ENCODE measurements at regions not wholly inside any gene's neighbourhood (a gene's known extent, or its start where the extent isn't known, plus 50 kb on each side); places are given as distances from the start of the nearest gene placed in this dataset.

DNA sequence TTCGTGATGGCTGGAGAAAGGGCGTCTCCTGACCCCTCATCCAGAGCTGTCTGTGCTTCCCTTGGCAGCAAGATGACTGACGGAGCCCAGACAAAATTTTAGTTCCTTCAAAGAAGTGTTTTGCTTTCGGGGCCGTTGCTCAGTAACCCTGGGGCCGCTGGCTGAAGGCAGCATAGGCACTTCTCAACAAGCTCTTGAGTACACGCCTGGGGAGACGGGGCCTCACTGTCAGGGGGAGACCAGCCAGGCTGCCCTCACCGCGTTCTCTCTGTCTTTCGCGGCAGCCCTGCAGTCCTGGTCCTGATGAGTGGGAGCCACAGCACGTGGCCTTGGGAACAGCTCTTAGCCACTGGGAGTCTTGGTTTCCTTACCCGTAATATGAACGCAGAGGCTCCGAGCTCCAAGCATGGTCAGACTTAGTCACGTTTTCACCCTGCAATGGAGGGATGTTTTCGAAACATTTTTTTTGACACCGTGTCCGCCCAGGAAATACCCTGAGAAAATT lies 86.0 kb downstream of the IRF8 start (continued):
- TF ChIP-seq EZH2 (IDR thresholded peaks at IDR 0.05) (no peak), SIN3A (IDR thresholded peaks at IDR 0.05; ENCODE audit: low read depth) (no peak), SRF (IDR thresholded peaks at IDR 0.05; ENCODE audit: low read depth) (no peak), ELF1 (IDR thresholded peaks at IDR 0.05; ENCODE audit: borderline replicate concordance, low read depth) (no peak), YY1 (IDR thresholded peaks at IDR 0.05; ENCODE audit: extremely low read depth, insufficient replicate concordance, low read depth, low read length) (no peak), FOSL1 (IDR thresholded peaks at IDR 0.05; ENCODE audit: low read depth) (no peak), EGR1 (IDR thresholded peaks at IDR 0.05; ENCODE audit: low read depth) (no peak), ZNF274 (IDR thresholded peaks at IDR 0.05; ENCODE audit: low read depth, low read length) (no peak)

DNA sequence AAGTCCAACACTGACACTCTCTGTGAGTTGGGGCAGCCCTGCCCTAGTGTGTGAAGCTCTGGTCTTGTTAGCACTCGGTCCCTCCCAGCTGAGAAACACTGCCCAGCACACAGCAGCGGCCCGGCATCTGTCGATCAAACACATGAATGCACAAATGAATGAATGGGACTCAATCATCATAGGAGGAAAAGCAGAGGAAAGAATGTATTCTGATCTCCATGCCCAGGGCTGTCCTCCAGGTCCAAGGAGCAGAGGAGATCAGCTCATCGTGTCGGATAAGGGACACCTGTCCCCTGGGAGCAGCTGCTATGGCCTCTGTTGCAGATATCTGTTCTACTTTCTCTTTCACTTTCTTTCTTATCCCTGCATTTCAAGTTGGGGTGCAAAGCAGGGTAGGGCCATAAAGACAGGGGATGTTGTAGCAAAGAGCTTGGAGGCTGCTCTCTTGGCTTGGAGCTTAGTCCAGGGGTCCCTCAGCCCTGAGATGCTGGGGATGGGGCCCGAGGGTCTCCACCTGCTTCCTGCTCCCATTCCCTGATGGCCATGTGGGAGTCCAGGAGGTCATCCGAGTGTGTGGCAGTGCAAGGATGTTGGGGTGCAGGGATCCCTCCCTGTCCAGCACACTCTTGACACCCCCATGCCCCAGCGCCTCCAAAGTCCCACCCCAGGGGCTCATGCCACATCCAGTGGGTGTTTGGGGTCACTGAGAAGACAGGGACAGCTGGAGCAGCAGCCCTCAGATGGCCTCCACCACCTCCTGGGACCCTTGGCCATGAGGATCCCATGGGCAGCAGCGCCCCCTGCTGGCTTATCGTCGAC lies 88.2 kb downstream of the IRF8 start:
- Histone ChIP-seq H3K9me3 (ENCODE audit: control insufficient read depth in 1 of 2, insufficient read depth in 1 of 2, low read depth in 1 of 2, low read length in 2 of 2) (no peaks in the 10 kb centered on the region), H4K20me1 (ENCODE audit: insufficient read depth) (no peaks in the 10 kb centered on the region), H3K27me3 (ENCODE audit: insufficient read depth, low read length) (peaks cover 77% of the 10 kb centered on the region), H3K4me1 (ENCODE audit: control insufficient read depth in 1 of 2, insufficient read depth in 2 of 2, low read length in 2 of 2) (no peaks in the 10 kb centered on the region), H3K4me3 (replicated peaks in 1 of 2; ENCODE audit: low read depth in 1 of 2, low read length in 2 of 2) (no peak overlapping the region), H3K9ac (ENCODE audit: low read length) (no peak overlapping the region), H2AFZ (ENCODE audit: low read depth, low read length, poor library complexity, severe bottlenecking) (no peak overlapping the region), H3K27ac (ENCODE audit: low read depth, low read length) (no peak overlapping the region), H3K4me2 (ENCODE audit: low read length) (no peak overlapping the region), H3K9me2 (ENCODE audit: insufficient read depth) (no peaks in the 10 kb centered on the region), H3K36me3 (ENCODE audit: control insufficient read depth in 1 of 2, insufficient read depth in 2 of 2, low read length in 2 of 2) (no peaks in the 10 kb centered on the region), H3K79me2 (ENCODE audit: insufficient read depth, low read length) (no peaks in the 10 kb centered on the region)
- RAD21 ChIA-PET (ENCODE audit: low non-redundant PET in 1 of 2, low total read pairs in 2 of 2, uncharacterized antibody in 2 of 2, unreplicated experiment in 2 of 2), result interaction anchor here (1.2 to 2.7 kb wide), 3 partner anchors 166 to 168 kb away, joined by 4 to 34 read pairs (median 19); no protein-coding TSS in a partner anchor
- TF ChIP-seq RAD21 (IDR thresholded peaks at IDR 0.05; ENCODE audit: low read depth), result peak; percentile 71
- TF ChIP-seq, protein P1, sequence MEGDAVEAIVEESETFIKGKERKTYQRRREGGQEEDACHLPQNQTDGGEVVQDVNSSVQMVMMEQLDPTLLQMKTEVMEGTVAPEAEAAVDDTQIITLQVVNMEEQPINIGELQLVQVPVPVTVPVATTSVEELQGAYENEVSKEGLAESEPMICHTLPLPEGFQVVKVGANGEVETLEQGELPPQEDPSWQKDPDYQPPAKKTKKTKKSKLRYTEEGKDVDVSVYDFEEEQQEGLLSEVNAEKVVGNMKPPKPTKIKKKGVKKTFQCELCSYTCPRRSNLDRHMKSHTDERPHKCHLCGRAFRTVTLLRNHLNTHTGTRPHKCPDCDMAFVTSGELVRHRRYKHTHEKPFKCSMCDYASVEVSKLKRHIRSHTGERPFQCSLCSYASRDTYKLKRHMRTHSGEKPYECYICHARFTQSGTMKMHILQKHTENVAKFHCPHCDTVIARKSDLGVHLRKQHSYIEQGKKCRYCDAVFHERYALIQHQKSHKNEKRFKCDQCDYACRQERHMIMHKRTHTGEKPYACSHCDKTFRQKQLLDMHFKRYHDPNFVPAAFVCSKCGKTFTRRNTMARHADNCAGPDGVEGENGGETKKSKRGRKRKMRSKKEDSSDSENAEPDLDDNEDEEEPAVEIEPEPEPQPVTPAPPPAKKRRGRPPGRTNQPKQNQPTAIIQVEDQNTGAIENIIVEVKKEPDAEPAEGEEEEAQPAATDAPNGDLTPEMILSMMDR (IDR thresholded peaks at IDR 0.05 in 2 of 3, conservative IDR thresholded peaks at IDR 0.05 in 1 of 3; ENCODE audit: borderline replicate concordance in 1 of 3, insufficient read depth in 1 of 3, low read depth in 2 of 3, low read length in 2 of 3), result peak; percentile 39 to 85 (median 57); a peak in 5 of 6 replicates
- no peak for TF ChIP-seq POLR2A (IDR thresholded peaks at IDR 0.05; ENCODE audit: borderline replicate concordance, extremely low read depth, insufficient read depth, insufficient read length)
- no peak for TF ChIP-seq SP1 (IDR thresholded peaks at IDR 0.05; ENCODE audit: low read depth)
- DNase-seq (ENCODE audit: low read depth, low spot score), result no peak
- ATAC-seq, result peak; percentile 88
- POLR2A ChIA-PET, result interaction anchor here (2.1 kb wide), 1 partner anchor 166 kb away, joined by 10 read pairs; no protein-coding TSS in a partner anchor
- intact Hi-C loops (cut with micrococcal nuclease), result loop anchor here (1.0 kb wide), 2 partner anchors 29 to 166 kb away; no protein-coding TSS in a partner anchor
- CTCF ChIA-PET, result interaction anchor here (1.0 to 9.1 kb wide), 3 partner anchors 28 to 173 kb away, joined by 5 to 232 read pairs (median 5); no protein-coding TSS in a partner anchor
- BruUV-seq (replicated peaks), result no TSS peak
